Calu3 (cell line): ENCODE measurements at regions not wholly inside any gene's neighbourhood (a gene's known extent, or its start where the extent isn't known, plus 50 kb on each side); places are given as distances from the start of the nearest gene placed in this dataset.
A peak's percentile ranks its signal among the peaks of the same experiment; 100 is the strongest.
"Not testable (repeated sequence)": the region's sequence is repeated elsewhere in the genome, so short reads cannot be mapped to it uniquely, and the experiment has no call there.

ENCODE experiments used
- BruUV-seq: library from RNA; stranded (reverse); fragments of 400-500 nt; replicated peaks from 2 replicates; lab custom pipeline; 2021; lab: Mats Ljungman, UMichigan
- CTCF ChIA-PET: fragments of 300-600 bp; sonication (Branson Sonifier 250); formaldehyde crosslinking; loops from one replicate; lab custom pipeline; 2022; ENCODE audit warnings: antibody characterized with exemption; lab: Charles Lee
- DNase-seq: peaks from one replicate; pipeline ENCODE4 v3.0.0; 2022
- H3K27ac Mint-ChIP-seq: one replicate; pipeline ENCODE4 v1.8.0; 2022; ENCODE audit warnings: mixed read lengths; ENCODE audit not compliant: unreplicated experiment
- H3K27me3 Mint-ChIP-seq: one replicate; pipeline ENCODE4 v1.8.0; 2022; ENCODE audit warnings: mixed read lengths; ENCODE audit not compliant: unreplicated experiment
- H3K36me3 Mint-ChIP-seq: one replicate; pipeline ENCODE4 v1.8.0; 2022; ENCODE audit warnings: mild to moderate bottlenecking, moderate library complexity, mixed read lengths; ENCODE audit not compliant: insufficient read depth, unreplicated experiment
- H3K4me1 Mint-ChIP-seq: one replicate; pipeline ENCODE4 v1.8.0; 2022; ENCODE audit warnings: mild to moderate bottlenecking, low read depth, mixed read lengths; ENCODE audit not compliant: unreplicated experiment
- H3K4me3 Mint-ChIP-seq: one replicate; pipeline ENCODE4 v1.8.0; 2022; ENCODE audit warnings: mild to moderate bottlenecking, low read depth, moderate library complexity, mixed read lengths; ENCODE audit not compliant: unreplicated experiment
- H3K9me3 Mint-ChIP-seq: one replicate; pipeline ENCODE4 v1.8.0; 2022; ENCODE audit warnings: low read depth, mixed read lengths; ENCODE audit not compliant: unreplicated experiment
- intact Hi-C: fragments of 100-400 bp; cut with micrococcal nuclease; formaldehyde crosslinking; loops from one replicate; pipeline ENCODE4 v1.10.0; 2022; ENCODE audit not compliant: unreplicated experiment
- TF ChIP-seq, protein P1 (sequence below): fragments of 200-600 bp; IDR thresholded peaks from one replicate; pipeline ENCODE4 v1.8.0; 2022; ENCODE audit warnings: antibody characterized with exemption; ENCODE audit not compliant: unreplicated experiment

- H3K27me3 Mint-ChIP-seq = peaks cover 1% of the 10 kb centered on the region
- TF ChIP-seq, protein P1, sequence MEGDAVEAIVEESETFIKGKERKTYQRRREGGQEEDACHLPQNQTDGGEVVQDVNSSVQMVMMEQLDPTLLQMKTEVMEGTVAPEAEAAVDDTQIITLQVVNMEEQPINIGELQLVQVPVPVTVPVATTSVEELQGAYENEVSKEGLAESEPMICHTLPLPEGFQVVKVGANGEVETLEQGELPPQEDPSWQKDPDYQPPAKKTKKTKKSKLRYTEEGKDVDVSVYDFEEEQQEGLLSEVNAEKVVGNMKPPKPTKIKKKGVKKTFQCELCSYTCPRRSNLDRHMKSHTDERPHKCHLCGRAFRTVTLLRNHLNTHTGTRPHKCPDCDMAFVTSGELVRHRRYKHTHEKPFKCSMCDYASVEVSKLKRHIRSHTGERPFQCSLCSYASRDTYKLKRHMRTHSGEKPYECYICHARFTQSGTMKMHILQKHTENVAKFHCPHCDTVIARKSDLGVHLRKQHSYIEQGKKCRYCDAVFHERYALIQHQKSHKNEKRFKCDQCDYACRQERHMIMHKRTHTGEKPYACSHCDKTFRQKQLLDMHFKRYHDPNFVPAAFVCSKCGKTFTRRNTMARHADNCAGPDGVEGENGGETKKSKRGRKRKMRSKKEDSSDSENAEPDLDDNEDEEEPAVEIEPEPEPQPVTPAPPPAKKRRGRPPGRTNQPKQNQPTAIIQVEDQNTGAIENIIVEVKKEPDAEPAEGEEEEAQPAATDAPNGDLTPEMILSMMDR = no peak
- H3K9me3 Mint-ChIP-seq = no peaks in the 10 kb centered on the region
- no TSS peak for BruUV-seq
- H3K4me1 Mint-ChIP-seq = peaks cover 9% of the 10 kb centered on the region
- H3K36me3 Mint-ChIP-seq = peaks cover 28% of the 10 kb centered on the region
- no peak for DNase-seq
- CTCF ChIA-PET = interaction anchor here (0.6 to 3.1 kb wide), 10 partner anchors 22 to 1122 kb away, joined by 3 to 58 read pairs (median 6); partner anchors contain the start of gene TRIM27
- peak overlapping the region; percentile 98 for H3K27ac Mint-ChIP-seq
- intact Hi-C loops = loop anchor here (1.0 to 10.0 kb wide), 5 partner anchors 57 to 385 kb away; no protein-coding TSS in a partner anchor
- peak overlapping the region; percentile 99 for H3K4me3 Mint-ChIP-seq
Measured at GRCh38 chr6:28839443-28840120, 84.2 kb downstream of the TRIM27 start.

GRCh38 chr6:28841290-28841689, 82.5 kb downstream of the TRIM27 start:
- intact Hi-C loops = no loop called here
- no peak for DNase-seq
- H3K36me3 Mint-ChIP-seq = peaks cover 28% of the 10 kb centered on the region
- CTCF ChIA-PET = interaction anchor here (0.6 to 1.7 kb wide), 5 partner anchors 17 to 1578 kb away, joined by 3 read pairs; no protein-coding TSS in a partner anchor
- no peaks in the 10 kb centered on the region for H3K9me3 Mint-ChIP-seq
- TF ChIP-seq, protein P1 = peak; percentile 59
- H3K27ac Mint-ChIP-seq = no peak overlapping the region
- no peak overlapping the region for H3K4me3 Mint-ChIP-seq
- H3K4me1 Mint-ChIP-seq = peaks cover 9% of the 10 kb centered on the region
- H3K27me3 Mint-ChIP-seq = peaks cover 13% of the 10 kb centered on the region
- BruUV-seq = no TSS peak

GRCh38 chr6:28848756-28849155, 75.0 kb downstream of the TRIM27 start:
- H3K27me3 Mint-ChIP-seq = peaks cover 54% of the 10 kb centered on the region
- H3K4me1 Mint-ChIP-seq, H3K27ac Mint-ChIP-seq, intact Hi-C loops, H3K36me3 Mint-ChIP-seq, BruUV-seq, H3K9me3 Mint-ChIP-seq, H3K4me3 Mint-ChIP-seq: not testable (repeated sequence)
- CTCF ChIA-PET = interaction anchor here (0.9 to 2.1 kb wide), 3 partner anchors 11 to 132 kb away, joined by 3 to 9 read pairs (median 3); no protein-coding TSS in a partner anchor
- DNase-seq = peak; percentile 19
